Neural cell (in vitro differentiated cells): ENCODE measurements at regions not wholly inside any gene's neighbourhood (a gene's known extent, or its start where the extent isn't known, plus 50 kb on each side); places are given as distances from the start of the nearest gene placed in this dataset.

Experiments
- EP300 ChIP-seq: fragments of 450-650 bp; conservative IDR thresholded peaks from 2 replicates; pipeline ENCODE4 v1.6.1; 2014; ENCODE audit warnings: antibody characterized with exemption, mild to moderate bottlenecking, moderate library complexity; ENCODE audit not compliant: poor library complexity, severe bottlenecking
- EZH2 ChIP-seq: fragments of 200-600, 300-800 bp; shearing (Covaris generic), sonication (generic); IDR thresholded peaks from 2 replicates; pipeline ENCODE4 v1.6.1; 2014; ENCODE audit warnings: antibody characterized with exemption, low read length, borderline replicate concordance, mild to moderate bottlenecking; ENCODE audit not compliant: insufficient read depth, poor library complexity, severe bottlenecking
- MXI1 ChIP-seq: fragments of 450-650 bp; conservative IDR thresholded peaks from 2 replicates; pipeline ENCODE4 v1.6.1; 2014; ENCODE audit warnings: antibody characterized with exemption, mild to moderate bottlenecking; ENCODE audit not compliant: poor library complexity, severe bottlenecking
- POLR2AphosphoS5 ChIP-seq: IDR thresholded peaks from 2 replicates; pipeline ENCODE4 v1.6.1; 2012
- SMC3 ChIP-seq: fragments of 450-650 bp; conservative IDR thresholded peaks from 2 replicates; pipeline ENCODE4 v1.6.1; 2014; ENCODE audit warnings: antibody characterized with exemption, mild to moderate bottlenecking, moderate library complexity; ENCODE audit not compliant: poor library complexity
- TAF1 ChIP-seq: IDR thresholded peaks from 2 replicates; pipeline ENCODE4 v1.6.1; 2012; ENCODE audit warnings: low read depth
- TF ChIP-seq, protein P1 (sequence below): IDR thresholded peaks from 2 replicates; pipeline ENCODE4 v1.6.1; 2012; ENCODE audit warnings: borderline replicate concordance
- TF ChIP-seq, protein P2 (sequence below): fragments of 450-650 bp; IDR thresholded peaks from 2 replicates; pipeline ENCODE4 v1.5.1; 2014; ENCODE audit warnings: antibody characterized with exemption, mild to moderate bottlenecking, moderate library complexity; ENCODE audit not compliant: poor library complexity, severe bottlenecking

DNA sequence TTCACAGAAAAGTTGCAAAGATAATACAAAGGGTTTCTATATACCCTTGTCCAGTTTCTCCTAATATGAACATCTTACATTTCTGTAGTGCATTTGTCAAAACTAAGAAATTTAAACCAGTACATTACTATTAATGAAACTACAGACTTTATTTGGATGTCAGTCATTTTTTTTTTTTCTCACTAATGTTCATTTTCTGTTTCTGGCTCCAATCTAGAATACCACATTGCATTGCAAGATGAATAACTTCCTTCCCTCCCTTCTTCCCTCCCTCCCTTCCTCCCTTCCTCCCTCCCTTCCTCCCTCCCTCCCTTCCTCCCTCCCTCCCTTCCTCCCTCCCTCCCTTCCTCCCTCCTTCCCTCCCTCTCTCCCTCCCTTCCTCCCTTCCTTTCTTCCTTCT lies 509.2 kb upstream of the MCTP2 start:
- TF ChIP-seq, protein P1, sequence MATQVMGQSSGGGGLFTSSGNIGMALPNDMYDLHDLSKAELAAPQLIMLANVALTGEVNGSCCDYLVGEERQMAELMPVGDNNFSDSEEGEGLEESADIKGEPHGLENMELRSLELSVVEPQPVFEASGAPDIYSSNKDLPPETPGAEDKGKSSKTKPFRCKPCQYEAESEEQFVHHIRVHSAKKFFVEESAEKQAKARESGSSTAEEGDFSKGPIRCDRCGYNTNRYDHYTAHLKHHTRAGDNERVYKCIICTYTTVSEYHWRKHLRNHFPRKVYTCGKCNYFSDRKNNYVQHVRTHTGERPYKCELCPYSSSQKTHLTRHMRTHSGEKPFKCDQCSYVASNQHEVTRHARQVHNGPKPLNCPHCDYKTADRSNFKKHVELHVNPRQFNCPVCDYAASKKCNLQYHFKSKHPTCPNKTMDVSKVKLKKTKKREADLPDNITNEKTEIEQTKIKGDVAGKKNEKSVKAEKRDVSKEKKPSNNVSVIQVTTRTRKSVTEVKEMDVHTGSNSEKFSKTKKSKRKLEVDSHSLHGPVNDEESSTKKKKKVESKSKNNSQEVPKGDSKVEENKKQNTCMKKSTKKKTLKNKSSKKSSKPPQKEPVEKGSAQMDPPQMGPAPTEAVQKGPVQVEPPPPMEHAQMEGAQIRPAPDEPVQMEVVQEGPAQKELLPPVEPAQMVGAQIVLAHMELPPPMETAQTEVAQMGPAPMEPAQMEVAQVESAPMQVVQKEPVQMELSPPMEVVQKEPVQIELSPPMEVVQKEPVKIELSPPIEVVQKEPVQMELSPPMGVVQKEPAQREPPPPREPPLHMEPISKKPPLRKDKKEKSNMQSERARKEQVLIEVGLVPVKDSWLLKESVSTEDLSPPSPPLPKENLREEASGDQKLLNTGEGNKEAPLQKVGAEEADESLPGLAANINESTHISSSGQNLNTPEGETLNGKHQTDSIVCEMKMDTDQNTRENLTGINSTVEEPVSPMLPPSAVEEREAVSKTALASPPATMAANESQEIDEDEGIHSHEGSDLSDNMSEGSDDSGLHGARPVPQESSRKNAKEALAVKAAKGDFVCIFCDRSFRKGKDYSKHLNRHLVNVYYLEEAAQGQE = no peak
- TF ChIP-seq MXI1 = no peak
- TF ChIP-seq SMC3 = no peak
- no peak for TF ChIP-seq EZH2
- TF ChIP-seq, protein P2, sequence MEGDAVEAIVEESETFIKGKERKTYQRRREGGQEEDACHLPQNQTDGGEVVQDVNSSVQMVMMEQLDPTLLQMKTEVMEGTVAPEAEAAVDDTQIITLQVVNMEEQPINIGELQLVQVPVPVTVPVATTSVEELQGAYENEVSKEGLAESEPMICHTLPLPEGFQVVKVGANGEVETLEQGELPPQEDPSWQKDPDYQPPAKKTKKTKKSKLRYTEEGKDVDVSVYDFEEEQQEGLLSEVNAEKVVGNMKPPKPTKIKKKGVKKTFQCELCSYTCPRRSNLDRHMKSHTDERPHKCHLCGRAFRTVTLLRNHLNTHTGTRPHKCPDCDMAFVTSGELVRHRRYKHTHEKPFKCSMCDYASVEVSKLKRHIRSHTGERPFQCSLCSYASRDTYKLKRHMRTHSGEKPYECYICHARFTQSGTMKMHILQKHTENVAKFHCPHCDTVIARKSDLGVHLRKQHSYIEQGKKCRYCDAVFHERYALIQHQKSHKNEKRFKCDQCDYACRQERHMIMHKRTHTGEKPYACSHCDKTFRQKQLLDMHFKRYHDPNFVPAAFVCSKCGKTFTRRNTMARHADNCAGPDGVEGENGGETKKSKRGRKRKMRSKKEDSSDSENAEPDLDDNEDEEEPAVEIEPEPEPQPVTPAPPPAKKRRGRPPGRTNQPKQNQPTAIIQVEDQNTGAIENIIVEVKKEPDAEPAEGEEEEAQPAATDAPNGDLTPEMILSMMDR = no peak
- TF ChIP-seq POLR2AphosphoS5 = no peak
- TF ChIP-seq TAF1 = no peak
- TF ChIP-seq EP300 = no peak
